HCT116 (cell line): ENCODE measurements at regions not wholly inside any gene's neighbourhood (a gene's known extent, or its start where the extent isn't known, plus 50 kb on each side); places are given as distances from the start of the nearest gene placed in this dataset.

Source experiments
- EZH2 ChIP-seq: fragments of 200-600 bp; sonication (generic); IDR thresholded peaks from 2 replicates; pipeline ENCODE4 v1.6.1; 2017; ENCODE audit warnings: antibody characterized with exemption, mixed run types
- POLR2A ChIP-seq: IDR thresholded peaks from 2 replicates; pipeline ENCODE4 v1.7.0; 2011; ENCODE audit warnings: borderline replicate concordance; ENCODE audit not compliant: insufficient read depth, insufficient read length; ENCODE audit errors: extremely low read depth

- TF ChIP-seq EZH2 (no peak), POLR2A (no peak)
These were observed 754.3 kb upstream of the PKDCC start for GRCh38 chr2:41293491-41293890.
